ENCODE measurements at regions not wholly inside any gene's neighbourhood (a gene's known extent, or its start where the extent isn't known, plus 50 kb on each side); places are given as distances from the start of the nearest gene placed in this dataset.
"Not testable (repeated sequence)": the region's sequence is repeated elsewhere in the genome, so short reads cannot be mapped to it uniquely, and the experiment has no call there.

- no peak overlapping the region for H3K27ac ChIP-seq (ENCODE audit: low read depth in 2 of 2, low read length in 1 of 2)
These were observed 111.6 kb downstream of the TMEM168 start for GRCh38 chr7:112678626-112679025.

GRCh38 chr7:112689466-112690177 lies 100.6 kb downstream of the TMEM168 start:
- H4K20me1 ChIP-seq (ENCODE audit: insufficient read depth); H3K27ac ChIP-seq (ENCODE audit: low read depth in 2 of 2, low read length in 1 of 2); H3K27me3 ChIP-seq (ENCODE audit: insufficient read depth); H3K36me3 ChIP-seq (replicated peaks in 1 of 2; ENCODE audit: control insufficient read depth in 1 of 2, insufficient read depth in 2 of 2, low read length in 1 of 2); H3K4me2 ChIP-seq; H3K4me1 ChIP-seq (ENCODE audit: control insufficient read depth in 1 of 2, insufficient read depth in 2 of 2, low read depth in 1 of 2, low read length in 1 of 2); H2AFZ ChIP-seq (ENCODE audit: low read depth); H3F3A ChIP-seq (replicated peaks; ENCODE audit: insufficient read depth); H3K9ac ChIP-seq; H3K9me3 ChIP-seq; H3K79me2 ChIP-seq (ENCODE audit: insufficient read depth); H3K4me3 ChIP-seq (ENCODE audit: low read depth in 2 of 2, low read length in 1 of 2); DNase-seq; H3K9me2 ChIP-seq; POLR2A ChIA-PET: not testable (repeated sequence)
- 42% methylated on average over 6 of the region's 6 CpGs for WGBS (ENCODE audit: low lambda C conversion rate)
- CTCF ChIA-PET = interaction anchor here (0.6 to 0.7 kb wide), 2 partner anchors 123 to 739 kb away, joined by 3 read pairs; no protein-coding TSS in a partner anchor

More at GRCh38 chr7:112678626-112679025, 111.6 kb downstream of the TMEM168 start:
- no peaks in the 10 kb centered on the region for H4K20me1 ChIP-seq (ENCODE audit: insufficient read depth)
- POLR2A ChIA-PET = no interaction called here
- WGBS (ENCODE audit: low lambda C conversion rate) = 82% methylated on average over 6 of the region's 6 CpGs
- H3K9ac ChIP-seq = no peak overlapping the region
- no peaks in the 10 kb centered on the region for H3F3A ChIP-seq (replicated peaks; ENCODE audit: insufficient read depth)
- DNase-seq = no peak
- H3K4me1 ChIP-seq (ENCODE audit: control insufficient read depth in 1 of 2, insufficient read depth in 2 of 2, low read depth in 1 of 2, low read length in 1 of 2) = no peaks in the 10 kb centered on the region
- no peak overlapping the region for H3K4me2 ChIP-seq
- H3K4me3 ChIP-seq (ENCODE audit: low read depth in 2 of 2, low read length in 1 of 2) = no peak overlapping the region
- no peaks in the 10 kb centered on the region for H3K27me3 ChIP-seq (ENCODE audit: insufficient read depth)
- no peaks in the 10 kb centered on the region for H3K36me3 ChIP-seq (replicated peaks in 1 of 2; ENCODE audit: control insufficient read depth in 1 of 2, insufficient read depth in 2 of 2, low read length in 1 of 2)
- TF ChIP-seq USF1 (IDR thresholded peaks at IDR 0.05; ENCODE audit: borderline replicate concordance, low read depth) (no peak), TAF1 (IDR thresholded peaks at IDR 0.05; ENCODE audit: borderline replicate concordance, low read depth, low read length) (no peak), EP300 (IDR thresholded peaks at IDR 0.05; ENCODE audit: borderline replicate concordance in 1 of 2, low read depth in 1 of 2, low read length in 1 of 2) (no peak), RAD21 (IDR thresholded peaks at IDR 0.05; ENCODE audit: low read length) (no peak), RXRA (IDR thresholded peaks at IDR 0.05; ENCODE audit: borderline replicate concordance, low read depth) (no peak), PBX3 (IDR thresholded peaks at IDR 0.05) (no peak), ZBTB33 (IDR thresholded peaks at IDR 0.05; ENCODE audit: borderline replicate concordance, low read depth) (no peak), SIN3A (IDR thresholded peaks at IDR 0.05; ENCODE audit: borderline replicate concordance, low read depth, low read length) (no peak), POLR2AphosphoS5 (IDR thresholded peaks at IDR 0.05; ENCODE audit: low read depth, low read length) (no peak), SMC3 (IDR thresholded peaks at IDR 0.05; ENCODE audit: low read depth, low read length) (no peak), CTCF (IDR thresholded peaks at IDR 0.05) (no peak), YY1 (IDR thresholded peaks at IDR 0.05; ENCODE audit: low read depth) (no peak), ELF1 (IDR thresholded peaks at IDR 0.05) (no peak), MEF2A (IDR thresholded peaks at IDR 0.05; ENCODE audit: borderline replicate concordance, low read depth) (no peak), NFIC (IDR thresholded peaks at IDR 0.05; ENCODE audit: borderline replicate concordance) (no peak), GATA2 (CRISPR knock-in tag; IDR thresholded peaks at IDR 0.05) (no peak), TCF12 (IDR thresholded peaks at IDR 0.05) (no peak), FOXM1 (IDR thresholded peaks at IDR 0.05; ENCODE audit: low read depth) (no peak), FOSL2 (IDR thresholded peaks at IDR 0.05; ENCODE audit: borderline replicate concordance, low read depth) (no peak), RCOR1 (IDR thresholded peaks at IDR 0.05; ENCODE audit: low read length) (no peak)
- H2AFZ ChIP-seq (ENCODE audit: low read depth) = no peak overlapping the region
- no peaks in the 10 kb centered on the region for H3K79me2 ChIP-seq (ENCODE audit: insufficient read depth)
- CTCF ChIA-PET = interaction anchor here (0.7 to 1.2 kb wide), 3 partner anchors 58 to 134 kb away, joined by 3 read pairs; no protein-coding TSS in a partner anchor
- no peaks in the 10 kb centered on the region for H3K9me3 ChIP-seq
- H3K9me2 ChIP-seq = no peaks in the 10 kb centered on the region

All from SK-N-SH (cell line).